Neural progenitor cell (in vitro differentiated cells): ENCODE measurements at regions not wholly inside any gene's neighbourhood (a gene's known extent, or its start where the extent isn't known, plus 50 kb on each side); places are given as distances from the start of the nearest gene placed in this dataset.

Experiments used
- CTCF ChIP-seq: fragments of 200-600 bp; sonication (generic); IDR thresholded peaks from 2 replicates; pipeline ENCODE4 v1.5.1; 2017; ENCODE audit warnings: antibody characterized with exemption, mild to moderate bottlenecking
- EZH2 ChIP-seq: fragments of 200-600 bp; sonication (generic); IDR thresholded peaks from 2 replicates; pipeline ENCODE4 v1.6.1; 2017; ENCODE audit warnings: antibody characterized with exemption, mild to moderate bottlenecking, moderate library complexity

DNA sequence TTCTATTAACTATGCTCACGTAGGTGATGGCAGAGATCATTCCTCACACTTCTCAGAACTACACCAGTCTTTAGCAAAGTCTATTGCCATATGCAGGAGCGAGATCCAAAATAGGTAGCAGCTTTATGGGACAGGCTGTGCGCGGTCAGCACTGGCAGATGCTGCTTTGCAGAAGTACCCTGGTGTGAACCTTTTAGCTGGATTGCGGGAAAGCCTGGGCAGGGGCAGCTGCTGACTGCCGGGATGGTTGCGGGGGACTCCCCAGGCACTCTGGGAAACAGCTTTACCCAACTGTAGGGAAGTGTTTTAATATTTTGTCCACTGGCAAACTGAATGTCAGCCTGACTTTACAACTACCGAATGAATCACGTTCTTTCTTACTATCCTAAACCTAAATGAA lies 251.3 kb downstream of the HS3ST3A1 start:
- TF ChIP-seq CTCF (no peak), EZH2 (no peak)
